ENCODE measurements at regions not wholly inside any gene's neighbourhood (a gene's known extent, or its start where the extent isn't known, plus 50 kb on each side); places are given as distances from the start of the nearest gene placed in this dataset.

DNA sequence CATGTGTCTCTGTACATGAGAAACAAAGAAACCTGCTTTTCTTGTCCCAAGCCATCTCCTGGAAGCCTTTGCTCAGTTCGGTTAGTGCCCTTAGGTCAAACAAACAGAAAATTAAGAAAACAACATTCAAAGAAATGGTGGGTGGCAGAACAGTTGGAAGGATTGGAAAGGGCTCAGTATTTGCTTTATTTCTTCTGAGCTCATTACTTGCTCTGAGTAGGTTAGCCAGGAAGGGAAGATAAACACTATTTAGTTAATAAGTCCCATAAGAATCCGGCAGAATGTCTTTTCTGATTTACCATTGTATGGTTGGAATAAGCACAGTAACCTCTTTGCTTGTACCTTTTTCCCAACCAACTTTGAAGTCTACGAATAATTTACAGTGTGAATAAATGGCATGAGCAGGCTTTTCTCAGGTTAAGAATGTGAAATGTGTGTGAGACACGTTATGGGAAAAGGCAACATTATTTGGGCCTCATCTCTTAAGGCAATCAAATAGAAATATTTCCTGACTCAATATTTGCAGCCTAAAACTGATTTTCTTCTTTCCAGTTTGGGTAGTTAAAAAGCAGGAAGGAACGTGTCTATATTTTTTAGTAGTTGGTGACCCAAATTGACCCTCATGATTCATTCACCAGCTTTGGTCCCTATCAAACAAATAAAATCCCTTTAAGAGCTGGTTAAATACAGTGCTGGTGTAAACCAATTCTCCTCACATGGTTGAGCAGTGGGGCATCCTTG is 158.5 kb downstream of the DKK1 start:
- H3K4me3 Mint-ChIP-seq = no peak overlapping the region
- no peaks in the 10 kb centered on the region for H3K27me3 Mint-ChIP-seq
- DNase-seq = no peak
- ChIA-PET POLR2A (no interaction called here), CTCF (no interaction called here)
- no peaks in the 10 kb centered on the region for H3K4me1 Mint-ChIP-seq
- no peaks in the 10 kb centered on the region for H3K36me3 Mint-ChIP-seq (ENCODE audit: low read depth)
- H3K27ac Mint-ChIP-seq = no peak overlapping the region
- no peaks in the 10 kb centered on the region for H3K9me3 Mint-ChIP-seq

GRCh38 chr10:52474265-52474664 is 160.2 kb downstream of the DKK1 start:
- no peak overlapping the region for H3K27ac Mint-ChIP-seq

DNA sequence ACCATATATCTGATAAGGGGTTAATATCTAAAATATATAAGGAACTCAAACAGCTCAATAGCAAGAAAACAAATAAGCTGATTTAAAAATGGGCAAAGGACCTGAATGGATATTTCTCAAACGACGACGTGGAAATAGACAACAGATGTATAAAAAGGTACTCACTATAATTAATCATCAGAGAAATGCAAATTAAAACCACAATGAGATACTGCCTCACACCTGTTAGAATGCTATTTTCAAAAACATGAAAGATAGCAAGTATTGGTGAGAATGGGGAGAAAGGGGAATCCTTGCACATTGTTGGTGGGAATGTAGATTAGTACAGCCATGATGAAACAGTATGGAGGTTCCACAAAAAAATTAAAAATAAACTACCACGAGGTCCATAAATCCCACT is 163.2 kb downstream of the DKK1 start:
- DNase-seq = no peak
- H3K27ac Mint-ChIP-seq = no peak overlapping the region
- no peaks in the 10 kb centered on the region for H3K9me3 Mint-ChIP-seq
- no peak overlapping the region for H3K4me3 Mint-ChIP-seq
- H3K36me3 Mint-ChIP-seq (ENCODE audit: low read depth) = no peaks in the 10 kb centered on the region
- no peaks in the 10 kb centered on the region for H3K4me1 Mint-ChIP-seq
- ChIA-PET POLR2A (no interaction called here), CTCF (no interaction called here)
- H3K27me3 Mint-ChIP-seq = no peaks in the 10 kb centered on the region

More at GRCh38 chr10:52474265-52474664, 160.2 kb downstream of the DKK1 start:
- Mint-ChIP-seq H3K4me3 (no peak overlapping the region), H3K9me3 (no peaks in the 10 kb centered on the region), H3K36me3 (ENCODE audit: low read depth) (no peaks in the 10 kb centered on the region), H3K4me1 (no peaks in the 10 kb centered on the region), H3K27me3 (no peaks in the 10 kb centered on the region)
- POLR2A ChIA-PET = no interaction called here
- DNase-seq = no peak
- CTCF ChIA-PET = no interaction called here

DNA sequence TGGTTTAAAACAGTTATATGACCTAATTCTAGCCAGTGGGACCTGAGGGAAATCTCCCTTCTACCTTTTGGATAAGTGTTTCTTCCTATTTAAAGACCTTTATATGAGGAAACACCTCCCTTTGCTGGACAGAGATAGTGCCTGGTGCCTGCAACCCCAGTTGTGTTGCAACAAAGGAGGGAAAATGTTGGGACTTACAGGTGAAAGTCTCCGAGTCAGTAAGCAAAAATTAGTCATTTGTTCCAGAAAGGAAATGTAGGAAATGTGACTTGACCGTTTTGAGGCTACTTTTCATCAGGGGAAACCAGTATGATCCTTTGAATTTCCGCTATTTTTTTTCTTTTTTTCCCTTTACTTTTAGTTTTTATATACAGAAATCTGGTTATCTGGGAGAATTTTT is 165.5 kb downstream of the DKK1 start:
- H3K27me3 Mint-ChIP-seq = no peaks in the 10 kb centered on the region
- H3K4me3 Mint-ChIP-seq = no peak overlapping the region
- H3K9me3 Mint-ChIP-seq = no peaks in the 10 kb centered on the region
- ChIA-PET CTCF (no interaction called here), POLR2A (no interaction called here)
- H3K27ac Mint-ChIP-seq = no peak overlapping the region
- no peaks in the 10 kb centered on the region for H3K36me3 Mint-ChIP-seq (ENCODE audit: low read depth)
- no peak for DNase-seq
- H3K4me1 Mint-ChIP-seq = no peaks in the 10 kb centered on the region

DNA sequence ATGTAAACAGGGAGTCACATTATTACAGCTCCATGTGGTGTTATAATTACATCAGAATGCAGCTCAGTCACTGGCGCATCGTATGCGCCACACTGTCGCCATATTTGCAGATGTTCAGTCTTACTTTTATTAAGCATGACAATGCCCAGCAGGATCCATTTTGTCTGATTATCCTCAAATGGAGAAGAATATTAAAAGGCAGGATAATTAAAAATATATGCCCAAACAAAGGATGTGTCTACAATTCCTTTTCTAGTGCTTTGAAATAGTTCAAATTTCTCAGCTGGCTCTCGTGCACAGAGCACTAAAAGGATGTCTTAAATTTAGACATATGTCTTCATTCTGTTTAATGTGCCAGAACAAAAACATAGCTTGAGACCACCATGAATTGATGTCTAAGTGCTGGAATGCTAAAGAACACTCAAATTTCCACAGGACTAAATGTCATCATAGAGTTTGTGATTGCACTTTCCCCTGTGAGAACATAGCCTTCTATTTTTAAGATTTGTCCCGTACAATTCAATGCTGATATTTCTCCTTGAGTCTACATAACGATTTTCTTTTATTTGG is 168.0 kb downstream of the DKK1 start:
- H3K27ac Mint-ChIP-seq = no peak overlapping the region
- no peaks in the 10 kb centered on the region for H3K36me3 Mint-ChIP-seq (ENCODE audit: low read depth)
- DNase-seq = no peak
- no peaks in the 10 kb centered on the region for H3K27me3 Mint-ChIP-seq
- ChIA-PET CTCF (no interaction called here), POLR2A (no interaction called here)
- no peaks in the 10 kb centered on the region for H3K4me1 Mint-ChIP-seq
- no peaks in the 10 kb centered on the region for H3K9me3 Mint-ChIP-seq
- H3K4me3 Mint-ChIP-seq = no peak overlapping the region

DNA sequence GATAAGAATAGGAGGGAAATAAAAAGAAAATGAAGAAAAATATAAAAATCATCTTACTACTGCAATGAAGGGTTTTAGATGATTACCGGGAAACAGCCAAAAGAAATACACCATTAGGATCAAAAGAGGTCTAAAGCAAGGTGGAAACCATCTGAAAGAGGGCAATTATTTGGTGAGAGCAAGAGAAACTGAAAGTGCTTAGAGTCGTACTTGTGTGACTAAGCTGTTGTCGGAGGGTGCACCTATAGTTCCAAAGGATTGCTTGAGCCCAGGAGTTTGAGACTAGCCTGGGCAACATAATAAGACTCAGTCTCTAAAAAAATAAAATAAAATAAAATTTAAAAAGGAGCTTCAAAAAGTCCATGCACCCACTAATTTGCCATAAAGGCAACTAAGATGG is 169.5 kb downstream of the DKK1 start:
- H3K27me3 Mint-ChIP-seq = no peaks in the 10 kb centered on the region
- CTCF ChIA-PET = no interaction called here
- no peak for DNase-seq
- no peaks in the 10 kb centered on the region for H3K36me3 Mint-ChIP-seq (ENCODE audit: low read depth)
- POLR2A ChIA-PET = no interaction called here
- H3K27ac Mint-ChIP-seq = no peak overlapping the region
- no peaks in the 10 kb centered on the region for H3K4me1 Mint-ChIP-seq
- no peaks in the 10 kb centered on the region for H3K9me3 Mint-ChIP-seq
- H3K4me3 Mint-ChIP-seq = no peak overlapping the region

GRCh38 chr10:52484206-52485065 is 170.4 kb downstream of the DKK1 start:
- no peaks in the 10 kb centered on the region for H3K4me1 Mint-ChIP-seq
- no peaks in the 10 kb centered on the region for H3K36me3 Mint-ChIP-seq (ENCODE audit: low read depth)
- H3K4me3 Mint-ChIP-seq = no peak overlapping the region
- DNase-seq = no peak
- ChIA-PET CTCF (interaction anchor here (0.6 kb wide), 1 partner anchor 17 kb away, joined by 3 read pairs; no protein-coding TSS in a partner anchor), POLR2A (no interaction called here)
- no peak overlapping the region for H3K27ac Mint-ChIP-seq
- H3K9me3 Mint-ChIP-seq = no peaks in the 10 kb centered on the region
- H3K27me3 Mint-ChIP-seq = no peaks in the 10 kb centered on the region

- CTCF ChIA-PET = no interaction called here
- Mint-ChIP-seq H3K9me3 (no peaks in the 10 kb centered on the region), H3K27ac (no peak overlapping the region), H3K4me3 (no peak overlapping the region), H3K27me3 (no peaks in the 10 kb centered on the region), H3K4me1 (no peaks in the 10 kb centered on the region), H3K36me3 (ENCODE audit: low read depth) (no peaks in the 10 kb centered on the region)
- POLR2A ChIA-PET = no interaction called here
- no peak for DNase-seq
Observed at GRCh38 chr10:52485462-52485861, 171.4 kb downstream of the DKK1 start.

DNA sequence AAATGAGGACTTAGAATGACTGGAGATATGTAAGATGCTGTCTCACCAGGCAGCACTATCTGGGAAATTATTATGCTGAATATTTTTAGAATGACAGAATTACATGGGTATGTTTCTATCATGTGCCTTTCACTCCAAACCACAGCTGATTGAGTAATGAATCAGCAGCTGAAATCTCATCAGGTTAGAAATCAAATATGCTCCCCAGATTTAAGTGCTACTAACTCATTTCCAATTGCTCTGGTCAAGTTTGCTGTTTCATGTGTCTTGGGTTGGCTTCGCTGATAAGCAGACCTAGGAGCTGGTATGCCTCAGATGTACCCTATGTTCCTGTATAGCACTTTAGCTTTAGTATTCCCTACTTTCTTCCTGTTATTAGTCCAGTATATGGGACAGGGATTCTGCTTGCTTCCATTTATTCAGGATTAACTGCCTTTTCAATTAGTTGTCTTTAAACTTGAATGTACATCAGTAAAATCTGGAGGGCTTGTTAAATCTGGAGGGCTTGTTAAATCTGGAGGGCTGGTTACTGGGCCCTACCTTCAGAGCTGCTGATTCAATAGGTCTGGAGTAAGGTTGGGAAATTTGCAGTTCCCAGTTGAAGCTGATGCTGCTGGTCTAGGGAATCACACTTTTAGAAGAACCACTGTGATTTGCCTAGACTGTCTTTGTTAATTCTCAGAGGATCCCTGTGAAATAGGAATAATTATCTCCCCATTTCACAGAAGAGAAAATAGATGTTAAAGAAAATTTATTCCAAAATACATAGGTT is 172.9 kb downstream of the DKK1 start:
- Mint-ChIP-seq H3K27me3 (no peaks in the 10 kb centered on the region), H3K4me1 (no peaks in the 10 kb centered on the region), H3K4me3 (no peak overlapping the region), H3K27ac (no peak overlapping the region), H3K36me3 (ENCODE audit: low read depth) (no peaks in the 10 kb centered on the region), H3K9me3 (no peaks in the 10 kb centered on the region)
- CTCF ChIA-PET = no interaction called here
- POLR2A ChIA-PET = no interaction called here
- DNase-seq = no peak

GRCh38 chr10:52488606-52489485 is 174.8 kb downstream of the DKK1 start:
- H3K27ac Mint-ChIP-seq = no peak overlapping the region
- CTCF ChIA-PET = no interaction called here
- H3K4me3 Mint-ChIP-seq = no peak overlapping the region
- no peaks in the 10 kb centered on the region for H3K36me3 Mint-ChIP-seq (ENCODE audit: low read depth)
- POLR2A ChIA-PET = no interaction called here
- no peaks in the 10 kb centered on the region for H3K4me1 Mint-ChIP-seq
- no peaks in the 10 kb centered on the region for H3K27me3 Mint-ChIP-seq
- H3K9me3 Mint-ChIP-seq = no peaks in the 10 kb centered on the region
- no peak for DNase-seq

- Mint-ChIP-seq H3K36me3 (ENCODE audit: low read depth) (no peaks in the 10 kb centered on the region), H3K27me3 (no peaks in the 10 kb centered on the region), H3K9me3 (no peaks in the 10 kb centered on the region), H3K4me3 (no peak overlapping the region), H3K27ac (no peak overlapping the region), H3K4me1 (no peaks in the 10 kb centered on the region)
- POLR2A ChIA-PET = no interaction called here
- DNase-seq = no peak
- CTCF ChIA-PET = interaction anchor here (0.6 kb wide), 1 partner anchor 101 kb away, joined by 3 read pairs; no protein-coding TSS in a partner anchor
Observed at GRCh38 chr10:52491246-52491995, 177.3 kb downstream of the DKK1 start.

GRCh38 chr10:52499281-52499680 is 185.2 kb downstream of the DKK1 start:
- no peaks in the 10 kb centered on the region for H3K27me3 Mint-ChIP-seq
- peaks cover 9% of the 10 kb centered on the region for H3K9me3 Mint-ChIP-seq
- no peaks in the 10 kb centered on the region for H3K4me1 Mint-ChIP-seq
- no peak overlapping the region for H3K27ac Mint-ChIP-seq
- ChIA-PET POLR2A (no interaction called here), CTCF (no interaction called here)
- DNase-seq = no peak
- H3K4me3 Mint-ChIP-seq = no peak overlapping the region
- no peaks in the 10 kb centered on the region for H3K36me3 Mint-ChIP-seq (ENCODE audit: low read depth)
